GM04504 (cell line): ENCODE measurements at regions not wholly inside any gene's neighbourhood (a gene's known extent, or its start where the extent isn't known, plus 50 kb on each side); places are given as distances from the start of the nearest gene placed in this dataset.

Source experiments
- DNase-seq: peaks from one replicate; pipeline ENCODE4 v3.0.0-alpha.2; 2012; ENCODE audit warnings: low read depth

DNA sequence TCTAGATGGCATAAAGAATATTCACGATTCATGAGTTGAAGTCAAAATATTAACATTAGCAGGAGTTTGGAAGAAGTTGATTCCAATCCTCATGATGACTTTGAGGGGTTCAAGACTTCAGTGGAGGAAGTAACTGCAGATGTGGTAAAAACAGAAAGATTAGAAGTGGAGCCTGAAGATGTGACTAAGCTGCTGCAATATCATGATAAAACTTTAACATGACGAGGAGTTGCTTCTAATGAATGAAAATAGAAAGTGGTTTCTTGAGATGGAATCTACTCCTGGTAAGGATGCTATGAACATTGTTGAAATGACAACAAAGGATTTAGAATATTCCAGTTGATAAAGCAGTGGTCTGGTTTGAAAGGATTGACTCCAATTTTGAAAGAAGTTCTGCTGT is 70.1 kb upstream of the TMLHE start:
- DNase-seq: no peak

DNA sequence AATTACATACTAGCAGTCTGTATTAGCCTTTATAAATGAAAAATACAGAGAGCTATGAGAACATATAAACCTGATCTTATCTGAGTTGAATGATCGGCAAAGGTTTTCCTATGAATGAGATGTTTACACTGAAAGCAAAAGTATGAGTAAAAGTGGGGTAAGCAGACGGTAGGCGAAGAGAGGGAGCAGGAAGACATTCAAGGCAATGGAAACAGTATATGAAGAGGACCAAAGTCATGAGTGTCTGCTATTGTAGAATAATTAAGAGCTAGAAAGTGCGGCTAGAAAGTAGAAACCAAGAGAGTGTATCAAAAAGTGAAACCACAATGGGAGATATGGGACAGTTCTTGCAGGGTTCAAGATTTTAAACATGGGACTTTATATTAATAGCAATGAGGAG is 67.0 kb upstream of the TMLHE start:
- no peak for DNase-seq

DNA sequence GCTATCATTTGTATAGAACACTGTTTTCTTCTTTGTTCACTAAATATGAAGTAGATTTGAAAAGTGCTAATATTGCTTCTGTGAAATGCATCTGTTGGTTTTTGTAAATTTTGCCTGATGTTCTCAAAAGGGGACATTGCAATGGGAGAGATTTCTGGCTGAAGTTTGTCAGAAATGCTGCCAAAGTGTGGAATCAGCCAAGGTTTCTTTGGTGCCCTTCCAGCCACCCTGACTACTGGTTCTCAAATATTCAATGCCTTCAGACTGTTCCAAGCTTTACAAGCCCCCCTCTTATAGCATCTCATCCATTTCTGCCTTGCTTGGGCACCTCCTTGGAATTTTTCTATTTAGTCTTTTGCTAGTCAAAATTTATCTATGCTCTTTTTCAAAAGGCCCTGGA is 60.6 kb upstream of the TMLHE start:
- no peak for DNase-seq

DNA sequence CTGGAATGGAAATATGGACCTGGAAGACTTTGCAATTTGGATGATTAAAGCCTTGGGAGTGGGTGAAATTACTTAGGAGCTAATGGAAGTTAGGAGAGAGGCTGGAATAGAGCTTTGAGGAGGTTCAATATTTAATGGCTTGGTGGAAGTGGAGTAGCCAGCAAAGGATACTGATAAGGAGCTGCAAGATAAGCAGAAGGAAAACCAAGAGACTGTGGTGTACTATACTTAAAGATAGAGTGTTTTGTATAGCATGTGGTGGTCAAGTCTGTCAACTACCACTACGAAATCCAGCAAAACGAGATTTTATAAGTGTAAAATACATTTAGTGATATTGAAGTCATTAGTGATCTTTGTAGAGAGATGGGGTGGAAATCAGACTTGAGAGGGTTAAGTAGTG is 54.0 kb upstream of the TMLHE start:
- no peak for DNase-seq
